ENCODE measurements at regions not wholly inside any gene's neighbourhood (a gene's known extent, or its start where the extent isn't known, plus 50 kb on each side); places are given as distances from the start of the nearest gene placed in this dataset.
"Not testable (repeated sequence)": the region's sequence is repeated elsewhere in the genome, so short reads cannot be mapped to it uniquely, and the experiment has no call there.

- no peak overlapping the region for H3K4me3 ChIP-seq (ENCODE audit: control insufficient read depth, low read depth, low read length)
- DNase-seq (ENCODE audit: low read depth) = no peak
- no peak for TF ChIP-seq CTCF (IDR thresholded peaks at IDR 0.05; ENCODE audit: control insufficient read depth, insufficient read depth, low read depth, low read length, missing control alignments)
These were observed 51.9 kb upstream of the TCERG1L start for GRCh38 chr10:131363416-131363815.

GRCh38 chr10:131371571-131371970 is 60.0 kb upstream of the TCERG1L start:
- no peak for DNase-seq (ENCODE audit: low read depth)
- no peak for TF ChIP-seq CTCF (IDR thresholded peaks at IDR 0.05; ENCODE audit: control insufficient read depth, insufficient read depth, low read depth, low read length, missing control alignments)
- H3K4me3 ChIP-seq (ENCODE audit: control insufficient read depth, low read depth, low read length) = no peak overlapping the region

- no peak for DNase-seq (ENCODE audit: low read depth)
- no peak overlapping the region for H3K4me3 ChIP-seq (ENCODE audit: control insufficient read depth, low read depth, low read length)
- no peak for TF ChIP-seq CTCF (IDR thresholded peaks at IDR 0.05; ENCODE audit: control insufficient read depth, insufficient read depth, low read depth, low read length, missing control alignments)
These were observed 70.1 kb upstream of the TCERG1L start for GRCh38 chr10:131381576-131381975.

GRCh38 chr10:131385161-131385872 is 73.8 kb upstream of the TCERG1L start:
- DNase-seq (ENCODE audit: low read depth); H3K4me3 ChIP-seq (ENCODE audit: control insufficient read depth, low read depth, low read length): not testable (repeated sequence)

GRCh38 chr10:131387018-131387529 is 75.6 kb upstream of the TCERG1L start:
- no peak overlapping the region for H3K4me3 ChIP-seq (ENCODE audit: control insufficient read depth, low read depth, low read length)
- DNase-seq (ENCODE audit: low read depth) = no peak
- no peak for TF ChIP-seq CTCF (IDR thresholded peaks at IDR 0.05; ENCODE audit: control insufficient read depth, insufficient read depth, low read depth, low read length, missing control alignments)

- no peak overlapping the region for H3K4me3 ChIP-seq (ENCODE audit: control insufficient read depth, low read depth, low read length)
- no peak for TF ChIP-seq CTCF (IDR thresholded peaks at IDR 0.05; ENCODE audit: control insufficient read depth, insufficient read depth, low read depth, low read length, missing control alignments)
- no peak for DNase-seq (ENCODE audit: low read depth)
These were observed 80.4 kb upstream of the TCERG1L start for GRCh38 chr10:131391936-131392335.

GRCh38 chr10:131396121-131397050 is 84.9 kb upstream of the TCERG1L start:
- DNase-seq (ENCODE audit: low read depth) = no peak
- no peak overlapping the region for H3K4me3 ChIP-seq (ENCODE audit: control insufficient read depth, low read depth, low read length)

More at GRCh38 chr10:131396121-131397050, 84.9 kb upstream of the TCERG1L start:
- TF ChIP-seq CTCF (IDR thresholded peaks at IDR 0.05; ENCODE audit: control insufficient read depth, insufficient read depth, low read depth, low read length, missing control alignments) = no peak

Data from AG09309 (cell line).